Ureter (tissue), 1 donor: ENCODE measurements at regions not wholly inside any gene's neighbourhood (a gene's known extent, or its start where the extent isn't known, plus 50 kb on each side); places are given as distances from the start of the nearest gene placed in this dataset.

Experiments
- DNase-seq: peaks from one replicate; pipeline ENCODE4 v3.0.0-alpha.2; 2020; ENCODE audit warnings: low spot score
- donor health status: DM: yes; HTN: yes; CAD: no.

DNA sequence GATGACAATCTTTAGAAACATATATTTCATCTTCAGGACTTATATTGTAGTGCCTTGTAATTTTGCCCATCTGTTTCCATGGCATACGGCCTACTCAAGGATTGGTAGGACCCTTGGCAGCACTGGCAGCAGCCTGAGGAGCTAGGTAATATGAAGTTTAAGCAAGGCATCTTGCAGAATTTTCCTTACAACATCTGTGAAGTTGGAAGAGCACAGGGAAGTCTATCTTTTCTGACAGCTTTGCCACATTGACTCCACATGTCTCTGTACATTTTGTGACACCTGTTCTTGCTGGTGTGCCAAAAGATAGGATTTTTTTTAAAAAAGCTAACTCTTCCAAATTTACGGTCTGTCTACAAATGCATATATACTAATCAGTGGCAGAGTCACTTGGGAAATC lies 1235.2 kb downstream of the PCDH7 start:
- no peak for DNase-seq

DNA sequence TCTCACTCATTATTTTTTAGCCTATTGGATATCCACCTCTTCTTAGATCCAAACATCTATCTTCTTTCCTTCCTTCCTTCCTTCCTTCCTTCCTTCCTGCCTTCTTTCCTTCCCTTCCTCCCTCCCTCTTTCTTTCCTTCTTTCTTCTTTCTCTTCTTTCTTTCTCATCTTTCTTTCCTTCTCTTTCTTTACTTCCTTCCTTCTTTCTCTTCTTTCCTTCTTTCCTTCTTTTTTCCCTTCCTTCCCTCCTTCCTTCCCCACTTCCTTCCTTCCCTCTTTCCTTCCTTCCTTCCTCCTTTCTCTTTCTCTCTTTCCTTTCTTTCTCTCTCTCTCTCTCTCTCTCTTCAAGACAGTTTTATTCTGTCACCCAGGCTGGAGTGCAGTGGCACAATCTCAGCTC lies 1239.8 kb downstream of the PCDH7 start:
- no peak for DNase-seq

DNA sequence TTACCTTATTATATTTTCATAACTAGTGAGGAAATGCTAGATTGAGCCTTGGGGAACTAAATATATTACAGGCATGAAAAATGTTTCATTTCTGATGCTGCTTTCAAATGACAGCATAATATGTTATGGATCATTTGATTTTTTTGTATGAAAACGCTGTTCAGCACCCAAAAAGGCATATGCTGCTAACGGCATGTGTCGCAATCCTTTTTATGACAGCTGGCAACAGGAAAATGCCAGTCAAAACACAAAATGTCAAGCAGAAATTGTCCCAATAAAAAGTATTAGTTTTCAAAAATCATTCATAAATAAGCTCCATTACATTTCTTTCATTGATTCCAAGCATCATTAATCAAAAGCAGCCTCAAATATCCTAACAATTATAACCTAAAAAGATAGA lies 1244.5 kb downstream of the PCDH7 start:
- no peak for DNase-seq

DNA sequence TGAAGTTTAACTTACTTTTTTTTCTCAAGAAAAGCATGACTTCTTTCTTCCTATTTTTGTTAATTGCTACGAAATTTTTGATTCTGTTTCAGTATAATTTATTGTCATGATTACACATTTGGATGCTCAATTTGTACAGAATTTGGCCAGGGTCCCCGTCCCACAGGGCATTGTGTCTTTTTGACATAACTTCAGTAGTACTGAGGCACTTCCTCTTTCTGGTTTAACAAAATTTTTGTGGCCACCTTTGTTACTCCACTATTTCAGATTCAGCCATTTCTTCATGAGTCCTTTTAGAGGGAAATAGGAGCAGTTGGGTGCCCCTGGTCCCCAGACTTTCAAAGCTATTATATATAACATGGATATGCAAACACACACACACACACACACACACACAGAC lies 1248.7 kb downstream of the PCDH7 start:
- no peak for DNase-seq

DNA sequence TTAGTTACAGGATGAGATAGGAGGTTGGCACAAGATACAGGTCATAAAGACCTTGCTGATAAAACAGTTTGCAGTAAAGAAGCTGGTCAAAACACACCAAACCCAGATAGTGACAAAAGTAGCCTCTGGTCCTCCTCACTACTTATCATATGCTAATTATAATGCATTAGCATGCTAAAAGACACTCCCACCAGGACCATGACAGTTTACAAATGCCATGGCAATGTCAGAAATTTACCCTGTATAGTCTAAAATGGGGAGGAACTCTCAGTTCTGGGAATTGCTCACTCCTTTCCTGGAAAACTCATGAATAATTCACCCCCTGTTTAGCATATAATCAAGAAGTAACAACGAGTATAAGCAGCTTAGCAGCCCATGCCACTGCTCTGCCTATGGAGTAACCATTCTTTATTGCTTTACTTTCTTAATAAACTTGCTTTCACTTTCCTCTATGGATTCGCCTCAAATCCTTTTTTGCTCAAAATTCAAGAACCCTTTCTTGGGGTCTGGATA lies 1254.4 kb downstream of the PCDH7 start:
- DNase-seq = no peak

DNA sequence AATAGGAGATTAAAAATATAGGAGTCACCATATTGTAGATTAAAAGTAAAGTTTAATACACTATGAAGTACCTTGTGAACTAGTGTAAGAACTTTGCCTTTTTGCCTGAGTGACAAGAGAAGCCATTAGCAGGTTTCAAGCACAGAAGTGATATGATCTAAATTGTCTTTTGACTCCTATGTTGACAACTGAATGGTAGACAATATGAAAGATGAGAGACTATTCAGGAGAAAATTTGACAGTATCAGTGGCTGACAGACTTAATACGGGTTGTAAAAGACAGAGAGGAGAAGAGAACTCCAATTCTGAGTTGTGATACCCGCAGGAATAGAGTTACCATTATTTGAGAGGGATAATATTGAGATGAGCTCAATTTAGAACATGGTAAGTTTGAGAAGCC lies 1259.8 kb downstream of the PCDH7 start:
- DNase-seq = no peak

DNA sequence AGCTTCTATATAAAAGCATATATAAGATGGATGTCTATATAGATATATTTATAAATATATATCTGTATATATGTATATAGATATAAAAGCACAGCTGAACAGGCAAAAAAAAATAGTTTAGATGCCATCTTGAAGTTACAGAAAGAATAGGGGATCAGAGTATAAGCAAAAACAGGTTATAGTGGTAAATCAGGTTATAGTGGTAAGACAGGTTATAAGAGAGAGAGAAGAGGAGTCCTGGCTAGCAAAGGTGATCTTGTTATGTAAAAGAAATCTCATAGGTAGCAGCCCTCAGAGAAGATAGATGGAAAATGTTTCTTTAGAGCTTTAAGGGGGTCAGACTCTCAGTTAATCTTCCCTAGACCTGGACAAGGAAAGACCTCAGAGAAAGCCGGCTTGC lies 1263.1 kb downstream of the PCDH7 start:
- no peak for DNase-seq

DNA sequence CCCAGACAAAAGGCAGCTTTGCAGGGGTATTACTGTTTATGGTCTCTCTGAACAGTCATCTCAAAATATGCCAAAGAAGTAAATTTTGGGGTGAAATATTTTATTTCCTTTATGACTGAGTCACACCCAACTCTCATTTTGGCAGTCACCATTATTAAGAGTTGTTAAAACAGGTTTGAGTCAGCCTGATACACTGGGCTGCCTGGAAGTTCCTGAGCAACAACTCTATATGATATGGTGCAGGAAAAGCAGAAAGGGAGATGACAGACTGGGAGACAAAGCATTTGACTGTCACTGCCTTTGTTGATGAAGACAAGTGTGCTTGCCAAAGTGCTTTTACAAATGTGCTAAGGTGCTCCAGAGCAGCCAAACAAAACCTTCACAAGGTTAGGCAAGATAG lies 1263.5 kb downstream of the PCDH7 start:
- DNase-seq = no peak

DNA sequence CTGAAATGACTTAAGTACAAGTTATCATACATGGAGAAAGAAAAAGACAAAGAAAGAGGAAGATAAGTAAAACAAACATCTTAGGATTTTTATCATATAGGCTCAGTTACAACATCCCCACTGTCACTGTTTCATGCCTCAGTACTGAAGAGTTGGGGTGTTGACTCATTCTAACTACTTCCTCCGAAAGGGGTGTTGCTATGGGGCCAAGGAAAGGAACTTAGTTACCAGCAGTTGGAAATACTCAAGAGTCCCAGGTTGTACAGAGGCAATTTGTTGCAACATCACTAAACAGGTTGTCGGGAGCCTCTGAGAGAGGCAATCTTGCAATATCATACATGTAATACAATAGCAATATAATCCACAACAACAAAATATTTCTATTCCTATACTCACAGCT lies 1264.7 kb downstream of the PCDH7 start:
- DNase-seq = no peak

DNA sequence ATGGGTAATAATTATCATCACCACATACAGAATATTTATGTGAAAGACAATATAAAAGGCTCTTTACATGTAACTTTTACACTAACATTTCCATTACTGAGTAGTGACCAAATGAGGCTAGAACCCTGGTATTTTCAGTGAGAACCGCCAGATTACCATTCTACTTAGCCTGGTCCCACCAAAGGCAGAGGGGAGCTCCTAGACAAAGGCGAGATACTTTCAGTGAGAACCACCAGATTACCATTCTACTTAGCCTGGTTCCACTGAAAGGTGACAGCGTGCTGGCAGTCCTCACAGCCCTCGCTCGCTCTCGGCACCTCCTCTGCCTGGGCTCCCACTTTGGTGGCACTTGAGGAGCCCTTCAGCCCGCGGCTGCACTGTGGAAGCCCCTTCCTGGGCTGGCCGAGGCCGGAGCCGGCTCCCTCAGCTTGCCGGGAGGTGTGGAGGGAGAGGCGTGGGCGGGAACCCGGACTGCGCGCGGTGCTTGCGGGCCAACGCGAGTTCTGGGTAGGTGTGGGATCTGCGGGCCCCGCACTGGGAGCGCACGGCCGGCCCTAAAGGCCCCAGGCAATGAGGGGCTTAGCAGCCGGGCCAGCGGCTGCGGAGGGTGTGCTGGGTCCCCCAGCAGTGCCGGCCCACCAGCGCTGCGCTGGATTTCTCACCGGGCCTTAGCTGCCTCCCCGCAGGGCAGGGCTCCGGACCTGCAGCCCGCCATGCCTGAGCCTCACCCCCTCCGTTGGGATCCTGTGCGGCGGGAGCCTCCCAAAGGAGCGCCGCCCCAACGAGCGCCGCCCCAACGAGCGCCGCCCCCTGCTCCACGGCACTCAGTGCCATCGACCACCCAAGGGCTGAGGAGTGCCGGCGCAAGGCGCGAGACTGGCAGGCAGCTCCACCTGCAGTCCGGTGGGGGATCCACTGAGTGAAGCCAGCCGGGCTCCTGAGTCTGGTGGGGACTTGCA lies 1276.1 kb downstream of the PCDH7 start:
- no peak for DNase-seq

DNA sequence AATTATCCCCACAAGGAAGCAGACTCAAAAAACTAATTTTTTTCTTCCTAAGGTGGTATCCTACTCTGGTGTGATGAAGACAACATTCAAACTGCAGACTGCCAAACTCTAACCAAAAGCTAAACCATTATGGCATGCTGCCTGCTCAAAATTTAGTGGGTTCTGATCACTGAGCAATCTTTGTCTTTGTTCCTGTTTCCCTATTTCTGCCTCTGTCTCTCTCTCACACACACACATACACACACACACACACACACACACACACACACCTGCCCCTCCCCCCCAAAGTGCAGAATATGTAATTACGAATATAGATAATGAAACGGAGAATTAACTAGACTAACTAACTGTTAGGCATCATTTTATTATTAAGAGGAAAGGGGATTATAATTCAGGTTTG lies 1278.6 kb downstream of the PCDH7 start:
- DNase-seq = no peak

DNA sequence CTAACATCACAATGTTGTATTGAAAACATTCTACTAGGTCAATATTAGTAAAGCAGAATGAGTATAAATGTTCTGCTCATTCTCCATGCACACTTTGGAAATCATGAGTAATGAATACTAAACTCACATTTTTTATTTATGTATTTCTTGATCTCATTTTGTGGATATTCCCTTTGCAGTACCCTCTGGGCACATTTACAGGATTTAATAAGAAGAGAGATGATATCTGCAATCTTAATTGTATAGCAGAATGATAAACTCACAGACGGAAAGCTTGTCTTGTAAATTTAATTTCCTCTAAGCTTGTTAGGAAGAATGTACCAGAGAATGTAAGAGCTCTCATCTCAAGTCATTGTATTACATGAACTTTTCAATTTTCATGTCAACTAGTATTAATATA lies 1279.7 kb downstream of the PCDH7 start:
- no peak for DNase-seq

DNA sequence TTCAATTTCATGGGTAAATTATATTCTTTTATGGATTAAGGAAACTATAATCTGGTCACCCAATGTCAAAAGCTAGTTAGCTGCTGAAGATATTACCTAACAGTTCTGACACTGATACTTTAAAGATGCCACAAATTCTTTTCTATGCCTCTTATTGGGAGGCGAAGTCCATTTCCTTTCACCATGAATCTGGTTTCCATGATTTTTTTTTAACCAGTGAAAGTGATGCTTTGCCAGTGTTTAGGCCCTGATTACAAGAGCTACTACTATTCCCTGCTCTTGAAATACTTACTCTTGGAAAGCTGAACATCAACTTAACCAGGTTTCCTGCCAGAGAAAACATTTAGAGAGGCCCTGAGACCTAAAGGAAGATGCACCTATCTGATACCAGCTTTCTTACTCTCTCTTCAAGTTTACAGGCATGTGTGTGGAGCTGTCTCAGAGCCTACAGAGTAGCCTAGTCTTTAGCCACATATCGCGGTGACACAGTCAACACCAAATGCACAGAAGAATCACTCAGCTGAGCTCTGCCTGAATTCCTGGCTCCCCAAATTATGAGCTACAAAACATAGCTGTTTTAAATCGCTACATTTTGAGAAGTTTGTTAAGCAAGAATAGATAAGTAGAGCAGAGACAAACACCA lies 1280.8 kb downstream of the PCDH7 start:
- DNase-seq = no peak

DNA sequence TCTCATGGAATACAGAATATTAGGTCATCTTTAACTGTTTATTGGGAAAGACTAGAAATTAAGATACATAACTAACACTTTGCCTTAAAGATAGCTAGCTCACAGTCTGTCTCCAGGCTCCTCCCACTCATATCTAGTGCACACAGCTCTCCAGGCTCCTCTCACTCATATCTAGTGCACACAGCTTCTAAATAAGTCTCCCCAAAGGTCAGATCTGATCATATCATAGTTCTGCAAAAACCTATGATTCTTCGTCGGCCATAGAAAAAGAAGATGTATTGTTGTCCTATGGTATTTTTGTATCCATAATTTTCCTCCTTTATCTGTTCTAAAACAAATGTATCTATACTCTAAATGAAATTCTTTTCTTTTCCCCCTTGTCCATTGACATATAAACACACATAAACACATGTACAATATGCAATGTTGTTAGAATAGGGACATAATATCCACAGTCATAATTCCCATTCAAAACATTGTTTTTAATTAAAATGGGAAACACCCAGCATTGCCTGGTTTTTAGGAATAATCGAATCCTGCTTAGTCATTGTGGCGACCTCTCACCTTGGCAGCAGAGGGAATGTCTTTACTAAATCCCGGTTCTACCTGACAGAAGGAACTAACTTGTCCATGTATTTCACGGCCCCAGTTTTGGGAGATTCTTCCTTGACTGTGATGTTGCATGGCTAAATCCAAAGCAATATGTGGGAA lies 1282.0 kb downstream of the PCDH7 start:
- no peak for DNase-seq

DNA sequence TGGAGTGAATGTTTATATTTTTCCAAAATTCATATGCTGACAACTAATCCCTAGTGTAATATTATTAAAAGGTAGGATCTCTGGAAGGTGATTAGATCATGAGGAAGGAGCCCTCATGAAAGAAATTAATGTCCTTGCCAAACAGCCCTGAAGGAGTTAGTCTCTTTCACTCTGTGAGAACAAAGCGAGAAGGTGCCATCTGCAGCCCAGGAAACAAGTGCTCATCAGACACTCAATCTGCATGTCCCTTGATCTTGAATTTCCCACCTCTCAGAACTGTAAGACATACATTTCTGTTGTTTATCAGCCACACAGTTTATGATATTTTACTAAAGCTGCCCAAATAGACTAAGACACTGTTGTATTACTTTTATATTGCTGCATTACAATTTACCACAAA lies 1283.4 kb downstream of the PCDH7 start:
- no peak for DNase-seq

DNA sequence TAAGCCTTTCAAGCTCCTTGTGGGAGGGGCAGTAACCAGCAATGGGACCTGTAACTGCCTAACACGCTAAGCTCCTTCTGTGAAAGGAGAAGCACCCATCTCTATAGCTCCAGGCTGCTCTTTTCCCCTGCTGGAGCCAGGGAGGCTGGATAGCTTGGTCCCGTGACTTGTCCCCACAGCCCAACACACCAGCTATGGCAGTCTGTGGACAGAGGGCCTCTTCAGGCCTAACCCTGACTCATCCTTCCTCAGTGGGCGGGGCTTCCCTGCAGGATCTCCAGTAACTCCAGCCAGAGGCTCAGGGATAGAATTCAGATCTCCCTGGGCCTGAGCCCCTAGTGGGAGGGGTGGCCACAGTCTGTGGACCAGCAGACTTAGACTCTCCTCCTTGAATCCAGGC lies 1290.1 kb downstream of the PCDH7 start:
- no peak for DNase-seq

DNA sequence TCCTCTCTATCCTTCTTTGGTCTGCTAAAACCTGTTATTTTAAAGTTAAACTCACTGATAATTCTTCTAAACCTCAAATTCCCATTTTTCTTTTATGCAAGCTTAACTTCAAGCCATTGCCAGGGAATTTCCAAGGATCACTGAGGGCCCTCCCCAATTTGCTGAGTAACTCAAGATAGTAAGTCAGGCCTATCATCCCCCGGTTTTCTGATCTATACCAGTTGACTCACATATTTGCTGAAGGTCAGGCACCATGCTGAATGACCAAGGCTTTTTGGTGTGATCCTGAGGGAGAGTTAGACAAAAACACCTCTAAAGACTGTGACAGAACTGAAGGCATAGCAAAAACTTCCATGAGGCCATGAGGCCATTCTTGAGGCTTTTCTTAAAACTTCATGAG lies 1301.9 kb downstream of the PCDH7 start:
- DNase-seq = no peak

DNA sequence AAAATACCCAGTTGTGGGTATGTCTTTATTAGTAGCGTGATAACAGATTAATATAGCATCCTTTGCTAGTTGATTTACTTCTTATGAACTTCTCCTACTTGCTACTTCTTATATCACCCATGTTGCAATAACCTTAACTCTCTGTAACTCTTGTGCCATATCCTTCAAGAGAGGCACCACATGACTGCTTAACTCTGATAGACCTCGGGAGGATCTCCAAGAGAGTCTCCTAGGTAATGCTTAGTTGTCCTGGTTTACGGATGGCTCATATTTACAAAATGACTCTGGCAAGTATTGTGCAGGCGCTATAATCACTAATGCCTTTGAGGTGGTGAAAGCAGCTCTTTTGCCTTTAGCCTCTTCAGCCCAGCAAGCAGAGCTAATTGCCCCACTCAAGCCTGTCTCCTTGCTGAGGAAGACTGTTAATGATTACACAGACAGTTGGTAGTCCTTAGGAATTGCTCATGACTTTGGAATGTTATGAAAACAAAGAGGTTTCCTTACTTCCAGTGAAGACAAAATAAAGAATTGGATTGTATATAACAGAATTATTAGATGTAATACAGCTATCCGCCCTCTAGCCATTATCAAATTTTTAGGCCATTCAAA lies 1305.8 kb downstream of the PCDH7 start:
- no peak for DNase-seq

DNA sequence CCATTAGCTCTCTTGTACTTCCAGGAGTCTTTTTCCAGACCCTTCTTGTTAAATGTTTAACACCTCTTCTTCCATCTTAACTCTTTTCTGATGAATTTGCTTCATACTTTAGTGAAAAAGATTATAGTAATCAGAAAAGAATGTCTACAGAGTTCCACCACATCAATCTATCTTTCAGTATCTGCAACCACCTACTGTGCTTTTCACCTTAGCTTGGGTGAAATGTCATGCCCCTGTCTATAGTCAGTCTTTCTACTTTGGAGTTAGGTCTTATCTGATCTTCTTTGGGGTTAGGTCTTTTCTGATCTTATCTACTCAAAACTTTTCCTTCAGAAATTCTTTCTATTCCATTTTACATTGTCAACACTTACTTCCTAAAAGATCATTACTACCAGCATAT lies 1310.2 kb downstream of the PCDH7 start:
- DNase-seq = no peak

DNA sequence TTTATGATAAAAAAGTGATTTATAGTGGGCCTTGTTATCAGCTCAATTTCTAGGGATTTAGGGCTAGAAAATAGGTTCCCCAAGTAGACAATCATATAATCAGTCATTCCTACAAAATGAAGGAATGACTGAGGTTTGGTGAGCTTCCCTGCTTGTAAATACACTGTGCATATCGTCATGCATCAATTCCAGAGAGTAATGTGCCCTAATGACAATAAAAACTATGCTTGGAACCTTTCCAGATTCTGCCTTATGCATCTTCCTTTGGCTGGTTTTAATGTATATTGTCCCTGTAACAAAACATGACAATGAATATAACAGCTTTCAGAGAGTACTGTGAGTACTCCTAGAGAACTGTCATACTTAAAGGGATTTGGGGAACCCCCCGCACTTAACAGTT lies 1310.9 kb downstream of the PCDH7 start:
- no peak for DNase-seq

DNA sequence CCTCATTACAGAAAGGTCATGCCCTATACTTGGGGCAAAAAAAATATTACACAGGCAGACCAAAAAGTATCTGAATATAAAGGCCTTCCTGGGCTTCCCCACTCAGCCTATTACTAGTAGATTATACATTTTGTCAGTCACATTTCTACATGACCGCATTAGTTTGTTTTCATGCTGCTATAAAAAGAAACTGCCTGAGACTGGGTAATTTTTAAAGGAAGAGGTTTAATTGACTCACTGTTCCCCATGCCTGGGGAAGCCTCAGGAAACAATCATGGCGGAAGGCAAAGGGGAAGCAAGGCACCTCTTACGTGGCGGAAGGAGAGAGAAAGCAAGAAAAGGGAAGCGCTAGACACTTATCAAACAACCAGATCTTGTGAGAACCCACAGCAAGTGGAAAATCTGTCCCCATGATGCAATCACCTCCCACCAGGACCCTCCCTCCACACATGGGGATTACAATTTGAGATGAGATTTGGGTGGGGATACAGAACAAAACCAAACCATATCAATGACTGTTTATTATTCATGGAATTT lies 1312.0 kb downstream of the PCDH7 start:
- DNase-seq = no peak

DNA sequence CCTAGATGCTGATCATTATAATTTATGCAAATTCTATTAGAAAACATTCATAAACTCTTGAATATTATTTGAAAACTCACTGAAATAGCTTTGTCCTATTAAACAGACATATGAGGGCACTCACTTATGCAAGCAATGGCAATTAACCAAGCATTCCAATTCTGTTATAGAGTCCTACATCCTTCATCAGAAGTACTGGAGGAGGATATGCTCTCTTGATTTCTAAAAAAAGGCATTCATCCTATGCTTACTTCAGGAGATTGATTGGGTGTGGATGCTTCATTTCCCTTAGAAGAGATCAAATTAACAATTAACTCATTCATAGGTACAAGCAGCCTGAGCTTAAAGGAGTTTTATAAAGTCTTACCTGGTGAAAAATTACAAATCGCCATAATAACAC lies 1317.2 kb downstream of the PCDH7 start:
- DNase-seq = no peak
